GM19455 (cell line): ENCODE measurements at regions not wholly inside any gene's neighbourhood (a gene's known extent, or its start where the extent isn't known, plus 50 kb on each side); places are given as distances from the start of the nearest gene placed in this dataset.
"Not testable (repeated sequence)": the region's sequence is repeated elsewhere in the genome, so short reads cannot be mapped to it uniquely, and the experiment has no call there.

ENCODE experiments used
- ATAC-seq: cut with Tn5 transposase; IDR thresholded peaks from one replicate; pipeline ENCODE4 v1.9.1; 2021; ENCODE audit not compliant: unreplicated experiment

GRCh38 chr12:125304029-125304428, 238.8 kb downstream of the AACS start:
- ATAC-seq = no peak

- no peak for ATAC-seq
Measured at GRCh38 chr12:125305231-125305630, 240.0 kb downstream of the AACS start.

GRCh38 chr12:125310461-125310860, 245.2 kb downstream of the AACS start:
- no peak for ATAC-seq

- no peak for ATAC-seq
Measured at GRCh38 chr12:125311050-125311449, 245.8 kb downstream of the AACS start.

- ATAC-seq = no peak
Measured at GRCh38 chr12:125312471-125312870, 247.2 kb downstream of the AACS start.

- ATAC-seq = no peak
Measured at GRCh38 chr12:125314051-125314755, 249.0 kb downstream of the AACS start.

- no peak for ATAC-seq
Measured at GRCh38 chr12:125315771-125316170, 250.5 kb downstream of the AACS start.

GRCh38 chr12:125320177-125320576, 254.9 kb downstream of the AACS start:
- ATAC-seq = no peak

- no peak for ATAC-seq
Measured at GRCh38 chr12:125324861-125325490, 259.7 kb downstream of the AACS start.

- no peak for ATAC-seq
Measured at GRCh38 chr12:125329239-125330102, 264.2 kb downstream of the AACS start.

GRCh38 chr12:125330645-125331341, 265.6 kb downstream of the AACS start:
- peak; percentile 85 for ATAC-seq

- ATAC-seq = no peak
Measured at GRCh38 chr12:125331342-125332052, 266.3 kb downstream of the AACS start.

GRCh38 chr12:125332900-125333299, 267.7 kb downstream of the AACS start:
- no peak for ATAC-seq

- ATAC-seq = no peak
Measured at GRCh38 chr12:125336246-125336645, 271.0 kb downstream of the AACS start.

GRCh38 chr12:125340791-125341190, 275.6 kb downstream of the AACS start:
- no peak for ATAC-seq

GRCh38 chr12:125341422-125341821, 276.2 kb downstream of the AACS start:
- no peak for ATAC-seq

GRCh38 chr12:125343649-125344048, 278.4 kb downstream of the AACS start:
- ATAC-seq = no peak

GRCh38 chr12:125346362-125346761, 281.1 kb downstream of the AACS start:
- no peak for ATAC-seq

GRCh38 chr12:125351788-125352187, 286.6 kb downstream of the AACS start:
- ATAC-seq = no peak

GRCh38 chr12:125353002-125353401, 287.8 kb downstream of the AACS start:
- ATAC-seq = not testable (repeated sequence)

GRCh38 chr12:125353871-125354270, 288.6 kb downstream of the AACS start:
- no peak for ATAC-seq
